Thoracic aorta (tissue), 2 donors: ENCODE measurements at regions not wholly inside any gene's neighbourhood (a gene's known extent, or its start where the extent isn't known, plus 50 kb on each side); places are given as distances from the start of the nearest gene placed in this dataset.

Source experiments
- ATAC-seq: fragments of 150-250 bp; one replicate; pipeline ENCODE4 v1.8.0; 2017; ENCODE audit warnings: low read depth; ENCODE audit not compliant: insufficient number of reproducible peaks, low FRiP score
- DNase-seq: peaks from one replicate; pipeline ENCODE4 v3.0.0-alpha.2; 2020; ENCODE audit warnings: low spot score
- H3K27ac ChIP-seq, 2 donors: fragments of 200-600 bp; sonication (generic); 1 replicate in 1 of 2; 2 replicates in 1 of 2; pipeline ENCODE4 v1.5.1; 2016; ENCODE audit warnings: mild to moderate bottlenecking in 2 of 2, moderate library complexity in 2 of 2
- H3K27me3 ChIP-seq: fragments of 200-600 bp; sonication (generic); replicated peaks from 2 replicates; pipeline ENCODE4 v1.6.0; 2016; ENCODE audit warnings: mild to moderate bottlenecking; ENCODE audit not compliant: insufficient read depth
- H3K36me3 ChIP-seq: fragments of 200-600 bp; sonication (generic); one replicate; pipeline ENCODE4 v1.5.1; 2016
- H3K4me1 ChIP-seq, 2 donors: fragments of 200-600 bp; sonication (generic); 1 replicate in 1 of 2; 2 replicates in 1 of 2; pipeline versions ENCODE4 v1.5.1 to v1.6.0; 2016; ENCODE audit warnings: low read depth in 2 of 2, mild to moderate bottlenecking in 1 of 2; ENCODE audit not compliant: control insufficient read depth in 1 of 2
- H3K4me3 ChIP-seq: fragments of 200-600 bp; sonication (generic); 2 replicates; pipeline ENCODE4 v1.5.1; 2016; ENCODE audit warnings: mild to moderate bottlenecking
- H3K9me3 ChIP-seq: fragments of 200-600 bp; sonication (generic); 2 replicates; pipeline ENCODE4 v1.5.1; 2016
- TF ChIP-seq, protein P1 (sequence below): fragments of 200-600 bp; sonication (generic); IDR thresholded peaks from one replicate; pipeline ENCODE4 v1.5.1; 2019; ENCODE audit warnings: antibody characterized with exemption

GRCh38 chr20:60977901-60978300 is 274.2 kb upstream of the CDH4 start:
- no peaks in the 10 kb centered on the region for H3K36me3 ChIP-seq
- ATAC-seq = no peak
- no peaks in the 10 kb centered on the region for H3K27me3 ChIP-seq
- no peaks in the 10 kb centered on the region for H3K4me1 ChIP-seq
- H3K27ac ChIP-seq = no peak overlapping the region
- TF ChIP-seq, protein P1, sequence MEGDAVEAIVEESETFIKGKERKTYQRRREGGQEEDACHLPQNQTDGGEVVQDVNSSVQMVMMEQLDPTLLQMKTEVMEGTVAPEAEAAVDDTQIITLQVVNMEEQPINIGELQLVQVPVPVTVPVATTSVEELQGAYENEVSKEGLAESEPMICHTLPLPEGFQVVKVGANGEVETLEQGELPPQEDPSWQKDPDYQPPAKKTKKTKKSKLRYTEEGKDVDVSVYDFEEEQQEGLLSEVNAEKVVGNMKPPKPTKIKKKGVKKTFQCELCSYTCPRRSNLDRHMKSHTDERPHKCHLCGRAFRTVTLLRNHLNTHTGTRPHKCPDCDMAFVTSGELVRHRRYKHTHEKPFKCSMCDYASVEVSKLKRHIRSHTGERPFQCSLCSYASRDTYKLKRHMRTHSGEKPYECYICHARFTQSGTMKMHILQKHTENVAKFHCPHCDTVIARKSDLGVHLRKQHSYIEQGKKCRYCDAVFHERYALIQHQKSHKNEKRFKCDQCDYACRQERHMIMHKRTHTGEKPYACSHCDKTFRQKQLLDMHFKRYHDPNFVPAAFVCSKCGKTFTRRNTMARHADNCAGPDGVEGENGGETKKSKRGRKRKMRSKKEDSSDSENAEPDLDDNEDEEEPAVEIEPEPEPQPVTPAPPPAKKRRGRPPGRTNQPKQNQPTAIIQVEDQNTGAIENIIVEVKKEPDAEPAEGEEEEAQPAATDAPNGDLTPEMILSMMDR = no peak
- peaks cover 11% of the 10 kb centered on the region for H3K9me3 ChIP-seq
- DNase-seq = no peak
- no peak overlapping the region for H3K4me3 ChIP-seq

DNA sequence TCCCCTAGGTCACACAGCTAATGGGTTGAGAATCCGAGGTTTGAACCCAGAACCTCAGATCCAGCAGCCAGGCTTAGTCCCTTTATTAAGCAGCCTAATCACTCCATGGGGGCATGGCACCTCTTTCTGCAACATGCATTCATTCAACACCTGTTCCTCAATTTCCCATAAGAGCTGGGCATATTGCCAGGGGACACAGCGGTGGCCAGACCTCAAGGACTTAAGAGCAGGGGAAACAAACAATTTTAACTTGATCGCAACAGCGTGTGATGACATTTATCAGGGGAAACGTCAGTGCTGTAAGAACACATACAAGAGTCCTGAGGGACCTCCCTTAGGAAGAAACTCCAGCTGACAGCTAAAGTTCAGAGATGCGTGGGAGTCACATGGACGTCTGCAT is 267.4 kb upstream of the CDH4 start:
- H3K4me1 ChIP-seq = no peaks in the 10 kb centered on the region
- TF ChIP-seq, protein P1 = no peak
- no peak overlapping the region for H3K27ac ChIP-seq
- no peak for ATAC-seq
- H3K36me3 ChIP-seq = no peaks in the 10 kb centered on the region
- no peak overlapping the region for H3K4me3 ChIP-seq
- H3K27me3 ChIP-seq = no peaks in the 10 kb centered on the region
- H3K9me3 ChIP-seq = peaks cover 8% of the 10 kb centered on the region
- no peak for DNase-seq

DNA sequence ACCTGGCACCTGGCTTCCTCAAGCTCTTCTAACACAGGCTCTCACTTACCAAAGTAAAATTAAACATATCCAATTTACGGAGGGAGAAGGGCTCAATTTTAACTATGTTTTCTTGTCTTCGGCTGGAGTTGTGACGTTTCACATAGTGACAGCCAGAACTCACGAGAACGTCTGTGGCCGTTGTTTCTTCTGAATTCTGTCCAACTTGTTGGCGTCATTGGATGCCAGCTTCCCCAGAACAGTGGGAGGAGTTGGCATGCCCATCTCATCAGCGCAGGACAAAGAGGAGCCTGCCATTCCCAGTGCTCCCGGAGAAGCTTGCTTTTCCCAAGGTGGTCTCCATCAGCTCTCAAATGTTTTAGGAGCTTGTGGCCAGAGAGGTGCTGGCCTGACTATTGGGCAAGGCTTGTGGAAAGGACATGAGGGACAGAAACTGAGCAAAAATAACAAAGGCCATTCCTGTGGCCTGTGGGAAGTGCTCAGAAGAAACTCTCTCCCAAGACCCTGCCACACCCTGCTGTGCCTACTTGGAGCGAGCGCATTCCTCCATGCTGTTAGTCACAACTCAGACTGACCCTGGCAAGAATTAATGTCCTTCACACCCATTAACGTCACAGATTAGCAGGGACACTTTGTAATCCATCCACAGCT is 265.4 kb upstream of the CDH4 start:
- no peaks in the 10 kb centered on the region for H3K9me3 ChIP-seq
- H3K36me3 ChIP-seq = no peaks in the 10 kb centered on the region
- TF ChIP-seq, protein P1 = no peak
- DNase-seq = no peak
- H3K4me3 ChIP-seq = no peak overlapping the region
- H3K4me1 ChIP-seq = no peaks in the 10 kb centered on the region
- no peak for ATAC-seq
- no peaks in the 10 kb centered on the region for H3K27me3 ChIP-seq
- no peak overlapping the region for H3K27ac ChIP-seq

DNA sequence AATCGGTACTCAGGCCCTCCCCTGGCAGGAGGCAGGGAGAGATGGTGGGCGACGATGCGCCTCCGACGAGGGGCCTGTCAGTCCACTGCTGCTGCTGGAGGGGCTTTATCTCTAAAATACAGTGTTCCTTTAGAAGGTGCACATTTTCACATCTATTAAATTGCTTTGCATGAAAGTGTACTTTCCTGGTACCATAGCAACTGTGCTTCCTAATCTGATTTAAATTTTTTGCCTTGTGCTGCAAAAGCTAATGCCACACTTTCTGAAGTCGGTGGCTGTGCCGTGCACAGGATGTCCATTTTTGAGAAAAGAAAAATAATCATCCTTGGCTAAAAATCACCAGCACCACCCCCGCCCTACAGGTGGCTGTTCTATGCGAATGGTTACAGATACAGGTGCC is 262.0 kb upstream of the CDH4 start:
- ATAC-seq = no peak
- TF ChIP-seq, protein P1 = no peak
- Histone ChIP-seq H3K36me3 (no peaks in the 10 kb centered on the region), H3K27me3 (no peaks in the 10 kb centered on the region), H3K4me1 (no peaks in the 10 kb centered on the region), H3K9me3 (no peaks in the 10 kb centered on the region), H3K27ac (no peak overlapping the region), H3K4me3 (no peak overlapping the region)
- no peak for DNase-seq

DNA sequence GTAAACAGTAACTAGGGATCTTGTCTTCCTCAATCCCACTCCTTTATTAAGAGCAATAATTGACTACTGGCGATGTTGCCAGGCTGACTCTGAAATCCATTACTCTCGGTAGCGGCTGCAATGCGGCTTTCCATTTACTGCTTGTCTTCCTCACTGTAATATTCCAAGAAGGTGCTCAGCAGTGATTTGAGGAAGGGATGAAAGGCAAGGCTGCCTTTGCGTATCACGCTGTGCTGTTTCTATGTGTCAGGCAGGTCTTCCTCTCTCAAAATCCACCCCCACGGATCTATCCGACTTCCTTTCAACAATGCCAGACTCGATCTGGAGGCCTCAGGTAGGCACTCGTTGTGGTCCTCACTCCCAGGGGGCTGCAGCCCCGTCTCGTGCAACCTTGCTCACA is 261.4 kb upstream of the CDH4 start:
- H3K36me3 ChIP-seq = no peaks in the 10 kb centered on the region
- DNase-seq (no peak), ATAC-seq (no peak)
- no peaks in the 10 kb centered on the region for H3K9me3 ChIP-seq
- H3K4me3 ChIP-seq = no peak overlapping the region
- no peak overlapping the region for H3K27ac ChIP-seq
- no peaks in the 10 kb centered on the region for H3K4me1 ChIP-seq
- TF ChIP-seq, protein P1 = no peak
- no peaks in the 10 kb centered on the region for H3K27me3 ChIP-seq
